Hippocampal formation (tissue), 2 donors: ENCODE measurements at regions not wholly inside any gene's neighbourhood (a gene's known extent, or its start where the extent isn't known, plus 50 kb on each side); places are given as distances from the start of the nearest gene placed in this dataset.

Source experiments
- DNase-seq, 2 donors: peaks; one replicate each; lab custom pipeline; 2025; lab: John Stamatoyannopoulos, UW

DNA sequence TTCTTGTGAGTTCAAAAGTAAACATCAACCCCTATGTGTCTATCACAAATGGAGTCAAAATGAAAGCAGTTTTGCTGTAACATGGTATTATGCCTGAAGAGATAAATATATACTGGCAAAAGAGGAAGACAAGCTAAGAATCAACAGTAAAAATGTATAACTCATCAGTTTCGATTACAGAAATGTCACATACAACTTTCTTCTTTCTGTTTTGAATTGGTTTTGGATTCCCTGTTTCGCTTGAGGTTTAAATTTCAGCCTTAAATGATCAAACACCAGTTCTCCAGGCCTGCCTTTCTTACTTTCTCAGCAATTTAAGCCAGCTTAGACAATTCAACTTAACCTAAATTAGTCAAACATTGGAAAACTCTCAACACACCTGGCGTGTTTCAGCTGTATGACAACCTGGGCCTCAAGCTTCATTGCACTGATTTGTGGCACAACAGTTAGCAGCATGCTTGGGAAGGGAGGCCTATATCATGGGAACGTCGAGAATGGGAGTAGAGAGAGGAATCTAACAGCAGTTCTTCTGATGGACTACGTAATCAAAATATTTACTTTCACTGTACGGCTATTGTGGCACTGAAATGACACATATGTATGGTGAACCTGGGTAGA, 51.9 kb upstream of the MARCKS start:
- DNase-seq: no peak

DNA sequence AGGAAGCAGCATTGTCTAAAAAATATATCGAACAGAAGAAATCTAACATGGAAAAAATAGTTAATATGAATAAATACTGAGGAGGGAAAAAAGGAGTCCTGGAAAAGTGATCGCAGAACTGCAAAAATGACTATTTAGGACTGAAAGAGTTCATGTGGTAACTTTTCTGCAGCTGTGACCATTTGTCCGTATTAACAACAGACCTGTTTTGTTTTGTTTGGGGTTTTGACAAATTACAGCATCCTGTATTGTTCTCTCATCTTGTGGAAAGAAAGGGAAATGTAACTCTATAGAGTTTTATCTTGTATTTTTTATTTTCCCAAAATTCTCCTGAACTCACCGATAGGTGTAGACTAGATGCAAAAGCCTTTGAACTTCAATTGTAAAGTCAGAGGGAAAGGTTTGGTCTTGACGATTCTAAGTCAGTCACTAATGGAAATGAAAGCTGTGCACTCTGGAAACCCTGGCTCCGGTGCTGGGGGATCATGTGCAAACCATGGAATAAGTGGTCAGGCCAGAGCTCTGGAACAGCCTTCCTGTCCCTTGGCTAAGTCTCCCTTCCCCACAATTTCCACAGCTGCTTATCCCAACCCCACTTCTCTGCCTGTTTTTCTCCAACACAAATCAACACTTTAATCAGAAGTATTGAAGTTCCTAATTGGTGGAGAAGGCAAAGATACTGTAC, 51.2 kb upstream of the MARCKS start:
- no peak for DNase-seq
